Testis (tissue), 2 donors: ENCODE measurements at regions not wholly inside any gene's neighbourhood (a gene's known extent, or its start where the extent isn't known, plus 50 kb on each side); places are given as distances from the start of the nearest gene placed in this dataset.

ENCODE experiments used
- CTCF ChIP-seq, 3 experiments: fragments of 450-650 bp in 2 of 3; fragments of 200-600 bp in 1 of 3; sonication (generic) in 1 of 3; IDR thresholded peaks; one replicate each; pipeline ENCODE4 v1.5.1; 2016 to 2019; ENCODE audit warnings: antibody characterized with exemption in 3 of 3, mild to moderate bottlenecking in 2 of 3, moderate library complexity in 1 of 3
- POLR2A ChIP-seq: fragments of 450-650 bp; IDR thresholded peaks from one replicate; pipeline ENCODE4 v1.6.1; 2017; ENCODE audit warnings: antibody characterized with exemption, mild to moderate bottlenecking, moderate library complexity

- TF ChIP-seq CTCF (IDR thresholded peaks at IDR 0.05) (no peak), POLR2A (no peak)
These were observed 130.3 kb upstream of the BMP2 start for GRCh38 chr20:6637160-6637579.
